ENCODE measurements at regions not wholly inside any gene's neighbourhood (a gene's known extent, or its start where the extent isn't known, plus 50 kb on each side); places are given as distances from the start of the nearest gene placed in this dataset.

DNA sequence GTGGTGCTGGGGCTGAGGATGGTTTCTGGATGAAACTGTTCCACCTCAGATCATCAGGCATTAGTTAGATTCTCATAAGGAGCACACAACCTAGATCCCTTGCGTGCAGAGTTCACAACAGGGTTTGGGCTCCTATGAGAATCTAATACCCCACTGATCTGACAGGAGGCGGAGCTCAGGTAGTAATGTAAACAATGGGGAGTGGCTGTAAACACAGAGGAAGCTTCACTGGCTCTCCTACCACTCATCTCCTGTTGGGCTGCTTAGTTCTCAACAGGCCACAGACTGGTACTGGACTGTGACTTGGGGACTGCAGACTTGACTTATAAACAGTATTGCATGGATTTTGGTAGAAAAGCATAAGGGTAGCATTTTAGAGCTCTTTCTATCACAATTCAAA lies 870.7 kb upstream of the CDH10 start:
- TF ChIP-seq POLR2A (IDR thresholded peaks at IDR 0.05) (no peak), POLR2AphosphoS5 (IDR thresholded peaks at IDR 0.05) (no peak)
- TF ChIP-seq, protein P1, sequence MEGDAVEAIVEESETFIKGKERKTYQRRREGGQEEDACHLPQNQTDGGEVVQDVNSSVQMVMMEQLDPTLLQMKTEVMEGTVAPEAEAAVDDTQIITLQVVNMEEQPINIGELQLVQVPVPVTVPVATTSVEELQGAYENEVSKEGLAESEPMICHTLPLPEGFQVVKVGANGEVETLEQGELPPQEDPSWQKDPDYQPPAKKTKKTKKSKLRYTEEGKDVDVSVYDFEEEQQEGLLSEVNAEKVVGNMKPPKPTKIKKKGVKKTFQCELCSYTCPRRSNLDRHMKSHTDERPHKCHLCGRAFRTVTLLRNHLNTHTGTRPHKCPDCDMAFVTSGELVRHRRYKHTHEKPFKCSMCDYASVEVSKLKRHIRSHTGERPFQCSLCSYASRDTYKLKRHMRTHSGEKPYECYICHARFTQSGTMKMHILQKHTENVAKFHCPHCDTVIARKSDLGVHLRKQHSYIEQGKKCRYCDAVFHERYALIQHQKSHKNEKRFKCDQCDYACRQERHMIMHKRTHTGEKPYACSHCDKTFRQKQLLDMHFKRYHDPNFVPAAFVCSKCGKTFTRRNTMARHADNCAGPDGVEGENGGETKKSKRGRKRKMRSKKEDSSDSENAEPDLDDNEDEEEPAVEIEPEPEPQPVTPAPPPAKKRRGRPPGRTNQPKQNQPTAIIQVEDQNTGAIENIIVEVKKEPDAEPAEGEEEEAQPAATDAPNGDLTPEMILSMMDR (IDR thresholded peaks at IDR 0.05 in 8 of 11, conservative IDR thresholded peaks at IDR 0.05 in 3 of 11): no peak
